Stimulated activated CD8-positive, alpha-beta memory T cell treated with anti-CD3 and anti-CD28 coated beads, Interleukin-15, amount 100 ng/mL, for 24 hours (primary cell): ENCODE measurements at regions not wholly inside any gene's neighbourhood (a gene's known extent, or its start where the extent isn't known, plus 50 kb on each side); places are given as distances from the start of the nearest gene placed in this dataset.

ENCODE experiments used
- DNase-seq: peaks from one replicate; pipeline ENCODE4 v3.0.0-alpha.2; 2020; ENCODE audit warnings: low read depth

DNA sequence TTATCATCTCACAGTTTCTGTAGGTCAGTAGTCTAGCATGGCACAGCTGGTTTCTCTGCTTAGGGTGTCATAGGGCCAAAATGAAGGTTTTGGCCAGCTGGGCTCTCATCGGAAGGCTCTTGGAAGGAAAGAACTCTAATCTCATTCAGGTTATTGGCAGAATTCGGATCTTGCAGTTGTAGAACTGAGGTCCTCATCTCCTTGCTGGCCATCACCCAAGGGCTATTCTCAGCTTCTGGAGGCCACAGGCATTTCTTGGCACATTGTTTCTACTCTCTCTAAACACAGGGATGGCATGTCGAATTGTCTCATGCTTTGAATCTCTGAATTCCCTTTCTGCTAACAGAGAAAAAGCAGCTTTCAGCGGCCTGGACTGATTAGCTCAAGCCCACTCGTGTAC lies 258.0 kb upstream of the SMARCA2 start:
- DNase-seq, result no peak

DNA sequence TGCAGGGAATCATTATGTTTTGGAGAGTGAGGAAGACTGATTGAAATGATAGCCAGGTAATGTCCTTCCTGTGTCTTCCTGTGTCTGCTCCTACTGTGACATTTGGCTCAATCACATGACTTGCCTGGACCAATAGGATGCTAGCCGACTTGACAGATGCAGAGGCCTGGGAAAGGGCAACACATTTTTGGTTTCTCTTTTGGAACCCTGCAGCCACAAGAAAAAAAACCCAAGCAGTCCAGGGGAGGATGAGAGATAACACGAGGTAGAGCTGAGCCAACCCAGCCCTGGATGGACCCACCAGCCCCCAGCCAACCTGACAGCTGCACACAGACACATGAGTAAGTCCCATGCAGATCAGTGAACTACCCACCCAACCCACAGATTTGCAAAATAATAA lies 256.1 kb upstream of the SMARCA2 start:
- DNase-seq, result no peak

DNA sequence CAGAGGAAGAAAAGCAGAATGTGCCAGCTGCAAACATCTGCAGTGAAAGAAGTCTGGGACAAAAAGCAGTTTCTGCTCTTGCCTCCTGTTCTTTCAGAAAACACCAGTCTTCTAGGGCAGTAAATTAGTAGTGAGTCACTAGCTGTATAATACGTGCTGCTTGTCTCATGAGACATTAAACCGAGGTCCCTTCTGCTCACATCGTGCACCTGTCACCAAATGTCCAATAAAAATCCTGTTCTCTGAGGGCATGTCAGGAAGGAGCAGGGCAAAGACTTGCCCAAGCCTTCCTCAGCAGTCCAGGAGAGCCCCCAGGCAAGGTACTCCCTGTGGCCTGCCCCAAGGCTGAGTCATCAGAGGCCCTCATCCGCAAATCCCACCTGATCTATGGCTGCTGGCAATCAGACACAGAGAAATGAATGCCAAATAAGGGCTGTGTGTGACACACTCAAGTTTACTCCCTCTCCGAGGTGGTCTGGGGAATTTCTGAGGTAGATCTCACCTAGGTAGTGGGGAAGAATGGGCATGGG lies 255.3 kb upstream of the SMARCA2 start:
- DNase-seq, result no peak

DNA sequence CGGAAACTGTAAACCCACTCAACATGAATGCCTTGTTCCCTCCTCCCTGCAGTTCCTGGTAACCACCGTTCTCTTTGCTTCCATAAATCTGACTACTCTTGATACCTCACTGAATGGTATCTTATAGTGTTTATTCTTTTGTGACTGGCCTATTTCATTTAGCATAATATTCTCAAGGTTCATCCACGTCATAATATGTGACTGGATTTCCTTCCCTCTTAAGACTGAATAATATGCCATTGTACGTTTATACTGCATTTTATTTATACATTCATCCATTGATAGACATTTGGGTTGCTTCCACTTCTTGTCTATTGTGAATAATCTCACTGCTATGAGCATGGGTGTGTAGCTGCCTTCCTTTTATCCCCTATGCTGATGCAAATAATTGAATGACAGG lies 253.3 kb upstream of the SMARCA2 start:
- no peak for DNase-seq

DNA sequence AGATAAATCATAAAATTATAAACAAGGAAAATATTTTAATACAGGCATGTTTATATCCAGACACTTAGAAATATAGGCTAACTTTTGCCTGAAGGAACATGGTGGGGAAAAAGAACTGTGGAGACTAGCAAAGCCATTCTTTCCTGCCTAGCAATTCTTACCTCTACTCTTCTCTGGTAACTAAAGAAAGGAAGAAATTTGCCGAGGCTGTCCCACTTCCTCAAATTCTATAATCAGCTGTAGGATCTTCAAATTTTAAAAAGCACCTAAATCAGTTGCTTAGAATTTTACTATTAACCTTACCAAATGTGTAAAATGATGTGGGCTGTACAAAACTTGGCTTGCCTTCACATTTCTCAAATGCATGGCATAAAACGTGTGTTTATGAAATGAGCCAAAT lies 249.1 kb upstream of the SMARCA2 start:
- DNase-seq, result no peak

DNA sequence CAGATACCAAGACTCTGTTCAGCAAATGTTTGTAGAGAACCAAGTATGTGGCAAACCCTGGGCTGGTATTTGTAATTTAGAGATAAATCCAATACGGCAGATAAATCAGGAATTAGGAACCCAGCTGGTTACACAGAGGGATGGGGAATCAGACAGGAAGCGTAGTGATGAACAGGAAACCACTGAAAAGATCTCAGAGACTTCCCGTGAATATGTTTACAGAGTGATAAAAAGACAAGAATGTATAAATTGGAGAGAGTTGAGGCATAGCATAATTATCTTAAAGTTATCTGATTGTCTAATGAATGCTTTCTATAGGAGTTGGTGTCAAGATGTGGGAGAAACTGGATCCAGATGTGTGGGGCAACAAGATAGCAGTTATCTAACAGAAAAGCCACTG lies 246.6 kb upstream of the SMARCA2 start:
- DNase-seq, result no peak

DNA sequence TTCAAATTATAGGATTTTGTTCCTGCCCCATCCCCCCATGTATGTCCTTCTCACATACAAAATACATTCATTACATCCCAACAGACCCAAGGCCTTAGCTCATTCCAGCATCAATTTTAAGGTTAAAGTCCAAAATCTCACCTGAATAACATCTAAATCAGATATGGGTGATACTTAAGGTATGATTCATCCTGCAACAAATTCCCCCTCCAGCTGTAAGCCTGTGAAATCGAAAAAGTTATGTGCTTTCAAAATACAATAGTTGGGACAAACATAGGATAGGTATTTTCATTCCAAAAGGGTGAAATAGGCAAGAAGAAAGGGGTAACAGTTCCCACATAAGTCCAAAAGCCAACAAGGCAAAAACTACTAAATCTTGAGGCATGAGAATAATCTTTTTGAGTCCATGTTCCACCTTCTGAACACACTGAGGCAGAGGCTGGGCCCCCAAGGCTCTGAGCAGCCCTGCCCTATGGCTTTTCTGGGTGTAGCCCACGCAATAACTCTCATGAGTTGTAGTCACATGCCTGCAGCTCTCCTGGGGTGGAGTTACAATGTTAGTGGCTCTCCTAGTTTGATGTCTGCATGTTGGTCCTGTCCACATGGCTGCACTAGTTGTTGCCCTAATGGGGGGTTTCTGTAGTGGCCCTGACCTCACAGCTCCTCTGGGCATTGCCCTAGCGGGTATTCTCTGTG lies 243.9 kb upstream of the SMARCA2 start:
- DNase-seq, result no peak

DNA sequence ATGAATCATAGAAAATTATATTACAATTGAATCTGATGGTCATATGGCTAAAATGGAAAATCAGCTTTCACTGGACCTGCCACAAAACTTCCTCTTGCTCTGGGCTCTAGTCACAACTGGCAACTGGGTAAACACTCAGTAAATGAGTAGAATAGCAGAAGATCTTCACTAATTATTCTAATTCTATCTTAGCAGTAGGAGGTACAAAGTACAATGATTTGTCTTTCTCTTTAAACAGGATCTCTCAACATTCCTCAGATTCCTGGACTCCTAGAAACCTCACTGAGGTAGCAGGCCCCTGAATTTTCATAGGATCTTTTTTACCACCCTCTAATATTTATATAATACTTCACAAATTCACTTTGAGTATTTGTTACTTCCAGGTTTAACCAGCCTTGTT lies 239.9 kb upstream of the SMARCA2 start:
- DNase-seq, result no peak

DNA sequence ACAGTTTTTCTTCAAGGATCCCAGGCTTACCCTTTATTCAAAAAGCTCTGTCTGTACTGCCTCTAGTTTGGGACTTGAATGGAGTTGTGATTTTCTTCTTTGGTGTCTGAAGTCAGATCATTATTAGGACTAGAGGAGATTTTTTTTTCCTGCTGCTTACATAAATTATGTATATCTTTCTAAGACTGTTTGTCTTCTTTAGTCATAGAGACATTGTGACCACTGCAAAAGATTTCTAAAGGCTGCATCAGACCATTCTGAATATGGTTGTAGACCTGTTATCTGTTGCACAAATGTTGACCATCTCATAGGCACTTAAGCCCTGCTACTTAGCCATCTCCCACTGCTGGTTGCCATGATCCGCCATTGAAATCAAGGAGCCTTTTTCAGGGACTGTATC lies 238.5 kb upstream of the SMARCA2 start:
- DNase-seq, result no peak

DNA sequence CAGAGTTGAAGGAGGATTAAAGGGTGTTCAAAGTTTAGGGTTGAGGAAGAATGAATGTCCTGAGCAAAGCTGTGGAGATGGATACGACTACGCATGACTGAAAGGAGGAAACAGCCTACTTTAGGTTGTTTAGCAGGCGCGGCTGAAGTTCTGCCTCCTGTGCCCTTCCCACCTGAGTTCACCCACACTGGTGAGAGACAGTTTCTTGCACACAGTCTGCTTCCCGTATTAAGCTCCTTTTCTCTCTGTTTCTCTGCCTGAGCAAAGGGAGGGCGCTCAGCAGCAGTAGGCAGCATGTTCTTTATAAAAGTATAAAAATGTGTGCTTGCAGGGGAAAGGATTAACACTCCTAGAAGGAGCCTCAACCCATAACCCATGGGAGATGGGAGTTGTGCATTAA lies 224.0 kb upstream of the SMARCA2 start:
- DNase-seq, result no peak

DNA sequence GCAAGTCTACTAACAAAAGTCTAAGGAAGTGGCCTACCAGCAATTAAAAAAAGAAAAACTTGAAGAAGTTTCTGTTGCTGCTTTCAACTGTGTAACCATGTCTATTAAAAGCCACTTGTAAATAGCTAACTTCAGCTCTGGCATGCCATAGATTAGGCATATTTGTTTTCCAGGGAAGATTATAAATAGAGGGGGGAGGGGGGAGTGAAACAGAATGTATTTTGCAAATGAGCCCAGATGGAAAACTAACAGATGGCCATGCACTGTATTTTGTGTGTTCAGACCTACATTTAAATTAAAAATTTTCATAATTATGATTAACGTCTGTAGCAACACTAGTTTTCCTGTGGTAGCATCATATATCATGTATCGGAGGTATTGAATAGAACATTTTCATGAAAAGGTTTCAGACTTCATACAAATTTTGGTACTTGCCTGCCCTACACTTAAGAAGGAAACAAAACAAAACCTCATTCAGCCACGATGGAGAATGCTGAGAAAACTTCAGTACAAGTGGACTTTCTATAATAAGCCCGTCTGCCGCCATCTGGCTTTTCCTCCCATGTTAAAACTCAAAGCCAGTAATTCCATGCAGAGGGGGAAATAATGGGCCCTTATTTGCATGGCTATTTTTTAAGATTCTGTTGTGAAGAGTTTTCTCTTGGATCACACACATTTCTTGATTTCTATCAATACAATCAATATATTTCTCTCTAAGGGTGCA lies 220.4 kb upstream of the SMARCA2 start:
- no peak for DNase-seq

DNA sequence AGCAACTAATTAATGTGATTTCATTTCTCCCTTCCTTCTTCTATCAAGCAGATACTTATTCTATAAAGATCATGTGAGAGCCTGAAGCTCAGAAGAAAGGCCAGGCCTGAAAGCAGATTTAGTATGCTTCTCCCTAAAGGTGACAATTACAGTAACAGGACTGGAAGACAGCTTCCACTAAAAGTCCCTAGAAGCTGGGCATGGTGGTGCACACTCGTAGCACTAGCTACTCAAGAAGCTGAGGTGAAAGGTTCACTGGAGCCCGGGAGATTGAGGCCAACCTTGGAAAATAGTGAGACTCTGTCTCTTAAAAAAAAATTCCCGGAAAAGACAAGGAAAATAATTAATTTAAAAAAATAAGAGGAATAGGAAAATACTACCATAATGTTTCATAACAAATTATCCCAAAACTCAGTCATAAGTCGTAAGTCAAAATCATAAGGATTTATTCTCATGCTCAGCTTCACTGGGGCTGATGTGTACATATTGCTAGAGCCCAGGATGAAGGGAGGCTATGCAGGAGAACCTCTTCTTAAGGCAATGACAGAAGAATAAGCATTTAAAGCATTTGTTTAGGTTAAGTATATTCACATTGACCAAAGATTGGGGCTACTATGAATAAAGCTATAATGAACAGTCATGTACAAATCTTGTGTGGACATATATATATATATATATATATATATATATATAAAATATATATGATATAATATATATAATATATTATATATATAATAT lies 210.8 kb upstream of the SMARCA2 start:
- no peak for DNase-seq

DNA sequence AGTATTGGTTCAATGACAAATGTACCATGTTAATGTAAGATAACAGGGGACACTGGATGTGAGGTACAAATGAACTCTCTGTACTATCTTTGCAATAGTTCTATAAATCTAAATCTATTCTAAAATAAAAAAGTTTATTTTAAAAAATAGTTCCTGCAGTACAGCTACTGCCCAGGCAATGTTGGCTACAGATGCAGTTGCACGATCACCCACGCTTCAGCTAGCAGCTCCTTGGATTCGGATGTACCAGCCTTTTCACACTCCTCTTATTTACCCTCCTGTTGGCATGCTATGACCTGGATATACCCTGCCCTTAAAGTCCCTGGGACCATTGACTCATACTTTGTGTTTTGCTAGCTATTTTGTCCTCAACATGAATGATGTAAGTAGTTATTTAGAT lies 185.4 kb upstream of the SMARCA2 start:
- no peak for DNase-seq

DNA sequence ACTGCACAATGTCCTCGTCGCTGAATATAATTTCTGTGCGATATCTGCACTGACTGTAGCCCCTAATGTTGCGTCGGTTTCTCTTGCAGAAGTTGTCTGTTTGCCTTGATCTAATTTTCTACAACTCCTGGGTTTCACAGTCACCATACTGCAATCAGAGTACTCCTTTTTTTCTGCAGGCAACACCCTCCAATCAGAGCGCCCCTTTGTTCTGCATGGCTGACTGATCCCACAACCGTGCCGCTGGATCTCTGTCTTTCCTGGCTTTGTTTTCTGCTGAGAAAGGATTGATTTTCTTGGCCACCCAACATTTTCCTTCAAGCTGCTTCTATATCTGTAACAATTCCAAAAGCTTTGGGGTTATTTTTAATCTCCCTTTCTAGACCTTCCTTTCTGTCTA lies 182.2 kb upstream of the SMARCA2 start:
- DNase-seq, result no peak

DNA sequence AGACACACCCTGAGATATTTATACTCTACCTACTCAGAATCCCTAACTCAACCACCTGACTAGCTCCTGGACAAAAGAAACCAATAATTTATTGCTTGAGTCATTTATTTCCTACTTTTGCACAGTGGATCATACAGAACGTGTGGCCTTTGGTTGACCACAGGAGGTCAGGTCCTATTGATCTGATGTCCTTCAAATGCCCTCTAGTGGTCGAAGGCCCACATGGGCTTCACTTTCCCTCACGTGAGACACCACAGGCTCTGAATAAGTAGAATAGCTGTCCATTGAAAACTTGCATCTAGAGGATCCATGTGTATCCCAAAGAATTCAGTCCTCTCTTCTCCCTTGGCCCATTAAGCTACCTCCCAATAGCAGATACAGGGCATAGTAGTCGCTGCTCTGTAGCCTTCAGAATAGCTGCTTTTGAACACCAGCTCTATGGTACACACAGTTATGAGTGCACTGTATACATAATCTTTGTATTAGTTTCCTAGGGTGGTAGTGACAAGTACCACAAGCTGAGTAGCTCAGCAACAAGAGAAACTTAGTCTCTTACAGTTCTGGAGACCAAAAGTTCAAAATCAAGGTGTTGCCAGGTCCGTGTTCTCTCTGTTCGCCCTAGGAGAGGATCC lies 177.6 kb upstream of the SMARCA2 start:
- DNase-seq, result no peak

DNA sequence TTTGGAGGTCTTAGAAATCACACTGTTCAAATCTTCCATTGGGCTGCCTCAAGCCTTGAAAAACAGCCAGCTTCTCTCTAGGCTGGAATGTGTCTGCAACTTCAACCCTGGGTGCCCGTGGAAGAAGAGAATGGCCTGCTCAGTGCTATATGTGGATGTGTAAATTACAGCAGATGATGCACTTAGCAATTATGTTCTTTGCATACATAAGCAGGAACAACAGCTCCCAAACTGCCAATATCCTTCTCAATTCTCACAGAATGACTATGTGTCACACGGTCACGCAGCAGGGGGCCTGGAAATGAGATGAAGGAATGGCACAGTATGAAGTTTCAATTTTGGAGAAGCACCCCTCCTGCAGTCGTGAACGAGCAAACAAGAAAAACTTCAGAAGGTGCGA lies 175.2 kb upstream of the SMARCA2 start:
- no peak for DNase-seq

DNA sequence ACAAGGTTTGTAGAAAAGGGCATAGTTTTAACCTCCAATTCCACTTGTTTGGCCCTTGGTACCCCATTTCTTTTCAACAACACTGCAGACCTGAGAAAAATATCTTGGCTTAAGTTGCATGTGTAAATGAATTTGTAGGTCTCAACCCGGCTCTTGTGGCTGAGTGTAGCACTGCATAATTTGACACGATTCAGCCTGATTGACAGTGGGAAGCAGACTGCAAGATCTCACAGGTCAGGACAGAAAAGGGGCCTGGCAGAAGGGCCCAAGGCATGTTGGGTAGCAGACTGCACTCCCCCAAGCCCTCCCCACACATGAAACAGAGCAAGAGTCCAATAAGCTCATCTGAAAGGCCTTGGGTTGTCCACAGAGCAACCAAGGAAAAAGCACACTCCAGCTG lies 169.7 kb upstream of the SMARCA2 start:
- no peak for DNase-seq

DNA sequence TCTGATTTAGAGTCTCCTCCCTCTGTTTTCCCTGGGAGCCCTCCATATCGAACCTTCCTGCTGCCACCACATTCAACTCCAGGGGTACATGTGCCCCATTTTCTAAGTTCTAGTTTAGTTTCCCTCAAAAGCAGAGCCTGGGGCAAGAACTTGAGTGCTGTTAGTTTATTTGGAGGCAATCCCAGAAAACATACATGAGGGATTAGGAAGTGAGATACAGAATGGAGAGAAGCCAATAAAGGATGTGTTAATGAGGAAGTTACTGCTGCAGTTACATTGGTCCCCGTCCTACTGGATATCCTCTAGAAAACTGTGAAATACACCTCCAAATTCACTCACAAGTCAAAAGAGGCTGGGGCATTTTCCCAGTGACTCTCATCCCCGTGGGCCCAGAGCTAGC lies 159.4 kb upstream of the SMARCA2 start:
- no peak for DNase-seq

DNA sequence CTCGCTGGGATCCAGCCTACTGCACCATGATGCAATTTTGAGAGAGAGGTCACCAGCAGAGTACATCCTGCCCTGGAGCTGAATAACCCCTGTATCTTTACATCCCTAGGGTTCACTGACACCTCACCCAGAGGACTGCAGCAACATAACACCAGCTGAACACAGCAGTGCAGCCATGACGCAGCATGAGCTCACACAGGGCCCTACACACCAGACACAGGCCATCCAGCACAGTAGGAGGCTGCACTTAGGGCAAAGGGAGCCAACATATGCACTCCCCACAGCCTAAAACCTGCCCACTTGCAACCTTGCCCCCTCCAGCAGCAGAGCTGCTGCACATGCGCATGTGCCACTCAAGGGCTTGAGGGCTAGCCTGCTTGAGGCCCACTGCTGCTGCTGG lies 157.3 kb upstream of the SMARCA2 start:
- DNase-seq, result no peak

DNA sequence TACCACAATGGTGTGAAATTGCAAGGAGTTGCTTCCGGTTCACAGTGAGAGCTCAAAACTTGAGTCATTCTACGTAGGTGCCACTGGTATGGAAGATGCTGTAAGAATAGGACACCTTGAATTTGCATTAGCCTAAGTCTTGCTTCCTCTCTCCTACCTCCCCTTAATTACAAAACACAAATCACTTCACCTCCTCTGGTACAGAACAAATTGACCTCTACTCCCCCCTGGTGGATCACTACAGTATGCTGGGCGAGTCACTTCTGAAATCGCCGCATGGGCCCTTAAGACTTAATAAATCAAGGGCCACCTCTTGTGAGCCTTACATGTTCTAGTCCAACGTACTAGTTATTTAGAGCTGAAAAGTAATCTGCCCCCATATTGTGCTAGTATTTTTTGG lies 145.3 kb upstream of the SMARCA2 start:
- DNase-seq, result no peak

DNA sequence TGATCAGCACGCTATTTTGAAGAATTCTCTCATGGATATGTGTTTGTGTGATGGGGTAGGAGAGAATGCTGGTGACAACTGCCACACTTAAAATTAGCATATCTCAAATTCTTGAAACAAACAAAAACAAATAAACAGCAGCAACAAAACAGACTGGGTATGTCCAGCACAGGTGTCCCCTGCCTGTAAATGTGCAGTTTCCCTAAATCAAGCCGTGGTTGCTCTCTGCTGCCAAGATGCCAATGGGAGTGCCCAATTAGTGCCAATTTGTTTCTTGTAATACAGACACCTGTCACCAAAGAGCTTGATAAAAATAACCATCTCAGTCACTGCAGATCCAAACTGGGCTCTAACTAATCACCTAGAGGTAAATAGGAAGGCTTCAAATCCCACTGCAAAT lies 144.2 kb upstream of the SMARCA2 start:
- no peak for DNase-seq

DNA sequence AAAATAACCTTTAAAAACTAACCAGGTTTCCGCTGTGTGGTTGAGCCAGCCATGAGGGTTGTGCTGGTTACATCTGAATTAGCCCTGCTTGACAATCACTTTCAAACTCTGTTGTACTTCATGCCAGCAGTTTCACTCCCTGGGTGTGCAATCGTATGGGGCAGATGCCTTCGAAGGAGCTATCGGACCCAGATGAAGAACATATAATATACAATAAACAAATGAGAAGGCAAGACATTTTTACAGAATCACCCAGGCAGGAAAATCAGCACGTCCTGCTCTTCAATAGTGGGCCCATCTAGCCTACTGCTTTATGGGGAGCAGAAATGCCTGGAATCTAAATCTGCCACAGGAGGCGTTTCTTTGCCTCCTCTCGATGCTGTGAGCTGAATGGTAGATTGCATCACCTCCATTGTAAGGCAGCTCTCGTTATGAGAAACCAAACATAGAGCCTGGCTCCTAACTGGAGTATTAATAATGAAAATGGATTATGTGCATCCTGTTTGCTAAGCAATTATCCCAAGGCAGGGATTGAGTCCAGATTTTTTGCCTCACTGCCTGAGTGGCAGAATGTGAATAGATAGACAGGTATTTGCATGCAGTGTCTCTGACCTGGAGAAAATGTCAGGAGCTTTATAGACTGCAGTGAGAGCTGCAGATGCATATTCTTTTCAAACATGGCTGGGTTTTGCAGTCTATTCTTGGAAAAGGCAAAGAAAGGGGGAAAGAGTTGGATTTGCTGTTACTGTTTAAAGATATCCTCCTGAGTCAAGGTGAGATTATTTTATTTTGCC lies 143.3 kb upstream of the SMARCA2 start:
- no peak for DNase-seq
